Osteocyte (in vitro differentiated cells): ENCODE measurements at regions not wholly inside any gene's neighbourhood (a gene's known extent, or its start where the extent isn't known, plus 50 kb on each side); places are given as distances from the start of the nearest gene placed in this dataset.

Experiments
- DNase-seq: peaks from one replicate; pipeline ENCODE4 v3.0.0; 2021; ENCODE audit warnings: mixed read lengths; ENCODE audit not compliant: unreplicated experiment; ENCODE audit errors: extremely low spot score
- H3K27ac Mint-ChIP-seq: one replicate; pipeline ENCODE4 v1.8.0; 2021; ENCODE audit warnings: mild to moderate bottlenecking, mixed read lengths; ENCODE audit not compliant: unreplicated experiment
- H3K27me3 Mint-ChIP-seq: one replicate; pipeline ENCODE4 v1.8.0; 2021; ENCODE audit warnings: mixed read lengths; ENCODE audit not compliant: unreplicated experiment
- H3K36me3 Mint-ChIP-seq: one replicate; pipeline ENCODE4 v1.8.0; 2021; ENCODE audit warnings: mixed read lengths; ENCODE audit not compliant: unreplicated experiment
- H3K4me1 Mint-ChIP-seq: one replicate; pipeline ENCODE4 v1.8.0; 2021; ENCODE audit warnings: mixed read lengths; ENCODE audit not compliant: unreplicated experiment
- H3K4me3 Mint-ChIP-seq: one replicate; pipeline ENCODE4 v1.8.0; 2021; ENCODE audit warnings: mild to moderate bottlenecking, moderate library complexity, mixed read lengths; ENCODE audit not compliant: unreplicated experiment
- H3K9me3 Mint-ChIP-seq: one replicate; pipeline ENCODE4 v1.8.0; 2021; ENCODE audit warnings: mixed read lengths; ENCODE audit not compliant: unreplicated experiment
- CTCF ChIP-seq: fragments of 200-600 bp; sonication (generic); IDR thresholded peaks from 2 replicates; pipeline ENCODE4 v1.5.0; 2021; ENCODE audit warnings: antibody characterized with exemption, mild to moderate bottlenecking, moderate library complexity

- no peaks in the 10 kb centered on the region for H3K4me1 Mint-ChIP-seq
- no peak overlapping the region for H3K4me3 Mint-ChIP-seq
- no peaks in the 10 kb centered on the region for H3K27me3 Mint-ChIP-seq
- peak; percentile 10 for TF ChIP-seq CTCF
- no peaks in the 10 kb centered on the region for H3K9me3 Mint-ChIP-seq
- no peak for DNase-seq
- no peak overlapping the region for H3K27ac Mint-ChIP-seq
- no peaks in the 10 kb centered on the region for H3K36me3 Mint-ChIP-seq
Measured at GRCh38 chr10:64648915-64649314, 1127.7 kb downstream of the REEP3 start.

DNA sequence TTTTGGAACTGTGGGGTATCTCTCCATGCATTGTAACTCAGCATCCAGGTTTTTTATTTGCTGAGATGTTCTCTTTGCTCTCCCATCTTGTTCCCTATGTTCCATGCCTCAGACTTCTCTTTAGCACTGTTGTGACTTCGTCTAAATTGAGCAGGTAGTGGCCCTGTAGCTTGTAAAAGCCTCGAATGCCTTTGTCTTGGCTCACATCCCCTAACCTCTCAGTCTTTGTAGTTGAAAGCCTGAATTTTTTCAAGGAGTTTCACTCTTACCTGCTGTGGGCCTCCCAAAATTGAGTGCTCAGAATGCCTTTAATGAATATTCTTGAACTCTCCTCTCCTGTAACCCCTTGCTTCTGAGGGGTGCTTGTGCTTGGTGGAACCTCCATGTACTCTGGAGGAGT lies 1137.3 kb downstream of the REEP3 start:
- Mint-ChIP-seq H3K27ac (no peak overlapping the region), H3K4me1 (no peaks in the 10 kb centered on the region), H3K36me3 (no peaks in the 10 kb centered on the region), H3K9me3 (peaks cover 10% of the 10 kb centered on the region), H3K27me3 (no peaks in the 10 kb centered on the region), H3K4me3 (no peak overlapping the region)
- no peak for DNase-seq
- no peak for TF ChIP-seq CTCF

- Mint-ChIP-seq H3K27me3 (no peaks in the 10 kb centered on the region), H3K4me3 (no peak overlapping the region), H3K27ac (no peak overlapping the region), H3K9me3 (peaks cover 10% of the 10 kb centered on the region), H3K36me3 (no peaks in the 10 kb centered on the region), H3K4me1 (no peaks in the 10 kb centered on the region)
- TF ChIP-seq CTCF, result no peak
- no peak for DNase-seq
Measured at GRCh38 chr10:64659311-64659710, 1138.1 kb downstream of the REEP3 start.

DNA sequence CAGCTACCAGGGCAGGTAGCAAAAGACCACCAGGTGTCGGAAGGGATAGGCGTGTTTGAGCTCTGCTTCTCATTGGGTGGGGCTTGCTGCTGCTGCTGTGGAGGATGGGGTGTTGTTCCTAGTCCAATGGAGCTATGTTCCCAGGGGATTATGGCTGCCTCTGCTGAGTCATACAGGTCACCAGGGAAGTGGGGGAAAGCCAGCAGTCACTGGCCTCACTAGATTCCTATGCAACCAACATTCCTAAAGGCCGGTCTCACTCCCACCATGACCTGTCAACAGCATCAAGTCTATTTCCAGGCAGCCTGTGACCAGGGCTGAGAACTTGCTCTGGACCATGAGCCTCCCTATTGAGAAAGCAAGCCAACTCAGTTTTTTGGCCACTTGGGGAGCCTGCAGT lies 1160.8 kb downstream of the REEP3 start:
- no peak for TF ChIP-seq CTCF
- no peak overlapping the region for H3K27ac Mint-ChIP-seq
- H3K36me3 Mint-ChIP-seq, result no peaks in the 10 kb centered on the region
- H3K9me3 Mint-ChIP-seq, result peaks cover 12% of the 10 kb centered on the region
- no peak for DNase-seq
- H3K27me3 Mint-ChIP-seq, result no peaks in the 10 kb centered on the region
- H3K4me3 Mint-ChIP-seq, result no peak overlapping the region
- peaks cover under 1% of the 10 kb centered on the region for H3K4me1 Mint-ChIP-seq

DNA sequence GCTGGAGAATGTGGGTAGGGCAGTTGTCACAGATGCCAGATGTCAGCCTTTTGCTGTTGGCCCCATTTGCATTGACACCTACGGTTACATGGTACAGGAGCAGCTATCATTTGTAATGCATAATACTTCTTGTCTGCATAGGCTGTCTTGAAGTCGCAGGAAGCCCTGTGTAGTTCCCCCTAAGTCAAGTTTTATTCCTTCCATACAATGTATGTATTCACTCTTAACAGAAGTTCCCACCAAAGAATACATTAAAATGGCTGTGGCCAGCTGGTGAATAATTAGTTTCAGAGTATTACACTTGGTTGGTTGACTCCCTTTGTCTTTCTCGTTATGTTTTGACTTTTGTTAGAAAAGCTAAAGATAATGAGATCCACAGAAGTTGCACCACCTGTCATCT lies 1169.0 kb downstream of the REEP3 start:
- no peak overlapping the region for H3K4me3 Mint-ChIP-seq
- no peak for DNase-seq
- H3K9me3 Mint-ChIP-seq, result no peaks in the 10 kb centered on the region
- TF ChIP-seq CTCF, result no peak
- H3K27ac Mint-ChIP-seq, result no peak overlapping the region
- H3K27me3 Mint-ChIP-seq, result peaks cover 3% of the 10 kb centered on the region
- H3K36me3 Mint-ChIP-seq, result no peaks in the 10 kb centered on the region
- peaks cover 11% of the 10 kb centered on the region for H3K4me1 Mint-ChIP-seq
